ENCODE measurements at regions not wholly inside any gene's neighbourhood (a gene's known extent, or its start where the extent isn't known, plus 50 kb on each side); places are given as distances from the start of the nearest gene placed in this dataset.

GRCh38 chr12:23428758-23429157 lies 520.7 kb downstream of the SOX5 start:
- TF ChIP-seq CTCF (IDR thresholded peaks at IDR 0.05) = no peak
- TF ChIP-seq POLR2A (IDR thresholded peaks at IDR 0.05) = no peak

All from testis (tissue), 2 donors.